Activated T-helper 9 cell treated with anti-CD3 and anti-CD28 coated beads, Interleukin-2, amount 50 U/mL, for 16 hours (primary cell): ENCODE measurements at regions not wholly inside any gene's neighbourhood (a gene's known extent, or its start where the extent isn't known, plus 50 kb on each side); places are given as distances from the start of the nearest gene placed in this dataset.

Experiments
- DNase-seq: peaks from one replicate; pipeline ENCODE4 v3.0.0-alpha.2; 2020; ENCODE audit warnings: low read depth

- no peak for DNase-seq
Observed at GRCh38 chr9:126089789-126090188, 236.8 kb upstream of the MVB12B start.

GRCh38 chr9:126093771-126094170 lies 232.9 kb upstream of the MVB12B start:
- DNase-seq = no peak

- DNase-seq = no peak
Observed at GRCh38 chr9:126095546-126096190, 231.0 kb upstream of the MVB12B start.

- DNase-seq = no peak
Observed at GRCh38 chr9:126096340-126096739, 230.3 kb upstream of the MVB12B start.

GRCh38 chr9:126097679-126098078 lies 228.9 kb upstream of the MVB12B start:
- DNase-seq = no peak

GRCh38 chr9:126106404-126106803 lies 220.2 kb upstream of the MVB12B start:
- no peak for DNase-seq

GRCh38 chr9:126107693-126108092 lies 218.9 kb upstream of the MVB12B start:
- no peak for DNase-seq

- no peak for DNase-seq
Observed at GRCh38 chr9:126108240-126108639, 218.4 kb upstream of the MVB12B start.

- DNase-seq = no peak
Observed at GRCh38 chr9:126109575-126109974, 217.1 kb upstream of the MVB12B start.

GRCh38 chr9:126111556-126111955 lies 215.1 kb upstream of the MVB12B start:
- DNase-seq = no peak

GRCh38 chr9:126112135-126112720 lies 214.4 kb upstream of the MVB12B start:
- no peak for DNase-seq

GRCh38 chr9:126113176-126113575 lies 213.5 kb upstream of the MVB12B start:
- DNase-seq = no peak

GRCh38 chr9:126113756-126114408 lies 212.7 kb upstream of the MVB12B start:
- DNase-seq = no peak

GRCh38 chr9:126114409-126114760 lies 212.2 kb upstream of the MVB12B start:
- no peak for DNase-seq

- no peak for DNase-seq
Observed at GRCh38 chr9:126114850-126115460, 211.7 kb upstream of the MVB12B start.

GRCh38 chr9:126116351-126117157 lies 210.1 kb upstream of the MVB12B start:
- no peak for DNase-seq

GRCh38 chr9:126117158-126117425 lies 209.5 kb upstream of the MVB12B start:
- DNase-seq = no peak

- no peak for DNase-seq
Observed at GRCh38 chr9:126117631-126118030, 209.0 kb upstream of the MVB12B start.

- DNase-seq = no peak
Observed at GRCh38 chr9:126119731-126120130, 206.9 kb upstream of the MVB12B start.

GRCh38 chr9:126122901-126123616 lies 203.6 kb upstream of the MVB12B start:
- no peak for DNase-seq

GRCh38 chr9:126123927-126124326 lies 202.7 kb upstream of the MVB12B start:
- no peak for DNase-seq

GRCh38 chr9:126125177-126125576 lies 201.5 kb upstream of the MVB12B start:
- DNase-seq = no peak
